ENCODE measurements at regions not wholly inside any gene's neighbourhood (a gene's known extent, or its start where the extent isn't known, plus 50 kb on each side); places are given as distances from the start of the nearest gene placed in this dataset.
"Not testable (repeated sequence)": the region's sequence is repeated elsewhere in the genome, so short reads cannot be mapped to it uniquely, and the experiment has no call there.

DNA sequence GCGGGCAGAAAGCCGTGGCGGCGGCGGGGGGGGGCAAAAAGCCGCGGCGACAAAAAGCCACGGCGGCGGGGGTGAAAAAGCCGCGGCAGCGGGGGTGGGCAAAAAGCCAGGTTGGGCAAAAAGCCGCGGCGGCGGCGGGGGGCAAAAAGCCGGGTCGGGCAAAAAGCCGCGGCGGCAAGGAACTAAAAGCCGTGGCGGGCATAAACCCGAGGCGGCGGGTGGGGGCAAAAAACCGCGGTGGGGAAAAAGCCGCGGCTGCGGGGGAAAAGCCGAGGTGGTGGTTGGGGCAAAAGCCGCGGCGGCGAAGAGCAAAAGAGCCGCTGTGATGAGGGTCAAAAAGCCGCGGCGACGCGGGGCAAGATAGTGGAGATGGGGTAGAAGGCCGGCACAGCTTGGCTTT lies 1834.2 kb downstream of the FOXD4L5 start:
- intact Hi-C loops (cut with DNase I); H3K27me3 ChIP-seq; H3K36me3 ChIP-seq; H3K27ac ChIP-seq (replicated peaks in 1 of 4); DNase-seq (ENCODE audit: extremely low spot score); H3K9me3 ChIP-seq; H3K4me1 ChIP-seq: not testable (repeated sequence)
- H3K4me3 ChIP-seq = peak overlapping the region in 3 of 4 donors; percentile 42 to 51 (median 50)
- WGBS = 0% methylated on average over 10 of the region's 46 CpGs

- H3K4me3 ChIP-seq; H3K27ac ChIP-seq (replicated peaks in 1 of 4); H3K27me3 ChIP-seq; H3K36me3 ChIP-seq; H3K9me3 ChIP-seq; H3K4me1 ChIP-seq; DNase-seq (ENCODE audit: extremely low spot score); intact Hi-C loops (cut with DNase I): not testable (repeated sequence)
- WGBS = no CpG with 5 or more reads among the region's 3 CpGs
Measured at GRCh38 chr9:63425123-63425522, 1859.9 kb downstream of the FOXD4L5 start.

GRCh38 chr9:63390897-63391296 lies 1894.1 kb downstream of the FOXD4L5 start:
- DNase-seq (ENCODE audit: extremely low spot score); H3K27me3 ChIP-seq; H3K4me3 ChIP-seq; H3K27ac ChIP-seq (replicated peaks in 1 of 4); H3K4me1 ChIP-seq; H3K9me3 ChIP-seq; H3K36me3 ChIP-seq; intact Hi-C loops (cut with DNase I): not testable (repeated sequence)
- no CpG with 5 or more reads among the region's 3 CpGs for WGBS

DNA sequence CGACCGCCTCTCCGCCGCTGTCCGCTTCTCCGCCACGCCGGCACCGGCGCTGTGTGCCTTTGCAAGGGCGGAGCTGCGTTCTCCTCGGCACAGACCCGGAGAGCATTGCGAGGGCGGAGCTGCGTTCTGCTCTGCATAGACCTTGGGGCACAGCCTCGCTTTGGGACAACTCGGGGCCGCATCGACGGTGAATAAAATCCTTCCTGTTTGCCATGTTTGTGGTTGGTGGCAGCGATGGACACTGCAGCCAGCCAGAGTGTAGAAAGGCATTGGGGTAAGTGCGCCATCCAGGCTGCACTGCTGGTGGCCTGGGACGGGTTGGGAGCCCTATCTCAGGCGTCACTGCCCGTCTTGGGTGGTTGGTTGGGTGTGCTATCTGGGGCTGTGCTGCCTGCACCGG lies 1899.5 kb downstream of the FOXD4L5 start:
- H3K36me3 ChIP-seq; H3K27me3 ChIP-seq; H3K27ac ChIP-seq (replicated peaks in 1 of 4); intact Hi-C loops (cut with DNase I); H3K9me3 ChIP-seq; DNase-seq (ENCODE audit: extremely low spot score); H3K4me1 ChIP-seq: not testable (repeated sequence)
- peak overlapping the region in 3 of 4 donors; percentile 27 to 49 (median 36) for H3K4me3 ChIP-seq
- WGBS = no CpG with 5 or more reads among the region's 28 CpGs

- H3K4me3 ChIP-seq; intact Hi-C loops (cut with DNase I); H3K36me3 ChIP-seq; H3K27me3 ChIP-seq; H3K4me1 ChIP-seq; H3K27ac ChIP-seq (replicated peaks in 1 of 4); DNase-seq (ENCODE audit: extremely low spot score); H3K9me3 ChIP-seq: not testable (repeated sequence)
- 87% methylated on average over 12 of the region's 12 CpGs for WGBS
Measured at GRCh38 chr9:63379864-63380263, 1905.1 kb downstream of the FOXD4L5 start.

- WGBS = 71% methylated on average over 4 of the region's 4 CpGs
- H3K9me3 ChIP-seq; H3K4me3 ChIP-seq; H3K27ac ChIP-seq (replicated peaks in 1 of 4); H3K36me3 ChIP-seq; H3K27me3 ChIP-seq; intact Hi-C loops (cut with DNase I); DNase-seq (ENCODE audit: extremely low spot score); H3K4me1 ChIP-seq: not testable (repeated sequence)
Measured at GRCh38 chr9:63354219-63354618, 1930.8 kb downstream of the FOXD4L5 start.

GRCh38 chr9:63347347-63347746 lies 1937.7 kb downstream of the FOXD4L5 start:
- WGBS = 50% methylated on average over 2 of the region's 3 CpGs
- H3K9me3 ChIP-seq; H3K36me3 ChIP-seq; intact Hi-C loops (cut with DNase I); H3K4me3 ChIP-seq; H3K4me1 ChIP-seq; DNase-seq (ENCODE audit: extremely low spot score); H3K27ac ChIP-seq (replicated peaks in 1 of 4); H3K27me3 ChIP-seq: not testable (repeated sequence)
- TF ChIP-seq POLR2AphosphoS5 (IDR thresholded peaks at IDR 0.05) = peak in 1 of 2 donors; percentile 29

- H3K27me3 ChIP-seq; intact Hi-C loops (cut with DNase I); H3K9me3 ChIP-seq; H3K36me3 ChIP-seq; H3K4me1 ChIP-seq; H3K4me3 ChIP-seq; DNase-seq (ENCODE audit: extremely low spot score): not testable (repeated sequence)
- TF ChIP-seq POLR2AphosphoS5 (IDR thresholded peaks at IDR 0.05) = peak in 1 of 2 donors; percentile 18
- WGBS = 73% methylated on average over 8 of the region's 14 CpGs
- peak overlapping the region; percentile 13 to 48 (median 25) for H3K27ac ChIP-seq (replicated peaks in 1 of 4)
Measured at GRCh38 chr9:63346310-63347048, 1938.5 kb downstream of the FOXD4L5 start.

DNA sequence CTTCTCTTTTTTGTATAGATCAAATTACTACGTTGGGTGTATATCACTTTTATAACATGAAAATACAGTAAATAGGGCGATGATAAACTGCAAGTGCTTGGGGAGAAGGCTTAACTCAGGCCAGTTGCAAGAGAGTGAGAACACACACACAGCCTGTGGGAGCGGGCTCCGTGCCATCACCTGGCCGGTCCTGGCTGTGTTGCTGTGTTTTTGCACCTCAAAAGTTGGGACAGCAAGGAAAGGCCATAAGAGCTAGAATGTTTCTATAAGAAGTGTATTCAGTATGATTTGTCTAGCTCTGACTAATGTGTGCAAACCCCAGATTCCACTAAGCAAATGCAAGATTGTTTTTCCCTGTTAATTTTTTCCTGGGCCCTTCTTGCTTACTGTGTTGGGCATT lies 1940.6 kb downstream of the FOXD4L5 start:
- H3K4me1 ChIP-seq; DNase-seq (ENCODE audit: extremely low spot score); H3K9me3 ChIP-seq; H3K36me3 ChIP-seq; H3K27me3 ChIP-seq; H3K4me3 ChIP-seq; H3K27ac ChIP-seq (replicated peaks in 1 of 4); intact Hi-C loops (cut with DNase I): not testable (repeated sequence)
- no CpG with 5 or more reads among the region's 5 CpGs for WGBS
